ENCODE measurements at regions not wholly inside any gene's neighbourhood (a gene's known extent, or its start where the extent isn't known, plus 50 kb on each side); places are given as distances from the start of the nearest gene placed in this dataset.

DNA sequence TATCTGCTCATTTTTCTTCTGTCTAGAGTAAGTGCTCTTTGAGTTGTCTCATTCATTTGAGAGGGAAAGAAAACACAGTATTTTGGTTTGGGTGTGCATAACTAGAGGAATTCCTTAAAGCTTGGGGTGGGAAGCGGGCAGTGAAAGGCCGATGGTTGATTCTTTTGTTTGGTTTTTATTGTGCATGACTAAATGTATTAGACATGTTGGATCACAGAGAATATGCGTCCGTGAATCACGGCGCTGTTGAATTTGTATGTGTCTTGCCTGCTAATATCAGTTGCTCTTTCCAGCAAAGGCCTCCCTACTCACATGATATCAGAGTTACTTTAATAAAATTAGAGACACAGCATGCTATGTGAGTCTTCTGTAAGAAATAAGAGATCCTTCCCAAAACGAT lies 180.0 kb downstream of the CHD9NB start:
- DNase-seq = no peak

DNA sequence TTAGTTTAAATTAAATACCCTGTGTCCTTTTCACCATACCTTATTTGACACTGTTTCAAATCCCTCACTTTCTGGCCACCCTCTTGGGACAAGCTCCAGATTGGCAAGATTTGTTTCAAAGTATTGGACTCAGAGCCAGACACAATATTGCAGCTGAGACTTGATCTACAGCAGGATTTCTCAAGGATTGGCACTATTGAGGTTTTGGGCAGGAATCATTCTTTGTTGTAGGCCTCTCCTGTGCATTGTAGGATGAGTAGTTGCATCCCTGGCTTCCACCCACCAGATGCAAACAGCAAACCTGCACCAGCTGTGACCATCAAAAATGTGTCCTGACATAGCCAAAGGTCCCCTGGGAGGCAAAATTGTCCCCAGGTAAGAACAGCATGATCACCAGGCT lies 181.2 kb downstream of the CHD9NB start:
- no peak for DNase-seq

DNA sequence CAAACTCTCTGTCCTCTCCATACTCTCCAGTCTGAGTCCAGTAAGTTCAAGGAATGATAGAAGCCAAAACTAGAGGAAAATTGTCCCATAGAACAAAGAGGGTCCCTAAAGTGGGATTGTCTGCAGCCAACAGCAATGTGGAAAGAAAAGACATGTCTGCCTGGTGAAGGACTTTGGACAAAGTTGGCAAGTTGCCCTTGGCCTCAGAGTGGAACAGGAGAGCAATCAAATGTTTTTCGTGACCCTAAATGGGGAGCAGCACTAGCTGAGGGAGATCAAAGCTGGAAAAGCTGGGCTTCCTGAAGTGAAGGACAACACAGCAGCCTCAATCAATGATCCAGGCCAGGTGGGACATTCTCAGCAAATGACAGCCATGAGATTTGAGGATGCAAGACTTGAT lies 183.5 kb downstream of the CHD9NB start:
- no peak for DNase-seq

DNA sequence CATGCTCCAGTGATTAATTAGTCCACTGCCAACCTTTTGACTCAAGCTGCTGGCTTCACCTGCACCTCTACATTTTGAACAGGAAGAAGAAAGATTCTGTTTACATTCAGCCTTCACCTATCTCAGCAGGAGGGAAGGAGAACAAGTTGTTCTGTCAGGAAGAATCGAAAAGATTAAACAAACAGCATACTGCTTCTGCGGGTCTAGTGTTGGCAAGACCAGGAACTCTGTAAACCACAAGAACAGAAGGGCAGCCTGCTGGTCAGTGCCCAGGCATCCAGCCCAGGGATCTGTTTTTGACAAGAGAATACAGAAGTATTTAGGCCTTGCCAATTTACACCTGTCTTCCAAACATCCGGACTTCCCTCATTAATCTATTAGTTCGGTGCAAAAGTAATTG lies 189.7 kb downstream of the CHD9NB start:
- no peak for DNase-seq

DNA sequence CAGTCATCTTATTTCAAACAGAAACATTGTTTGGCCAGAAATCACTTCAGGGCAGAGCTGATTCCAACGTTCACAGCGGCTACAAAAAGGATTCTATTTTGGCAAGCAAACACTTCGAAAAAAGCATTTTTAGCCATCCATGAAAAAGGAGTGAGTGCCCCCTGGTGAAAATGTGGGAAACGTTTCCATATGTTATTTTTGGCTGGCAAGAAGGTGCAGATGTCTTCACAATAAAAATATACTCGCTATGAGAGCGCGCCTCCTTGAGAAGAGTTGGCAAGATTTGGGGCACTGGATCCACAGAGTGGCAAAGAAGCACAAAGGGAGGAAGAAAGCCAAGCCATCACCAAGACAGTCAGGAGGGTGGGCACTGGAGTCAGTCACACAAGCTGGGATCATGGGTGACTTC lies 191.1 kb downstream of the CHD9NB start:
- no peak for DNase-seq

DNA sequence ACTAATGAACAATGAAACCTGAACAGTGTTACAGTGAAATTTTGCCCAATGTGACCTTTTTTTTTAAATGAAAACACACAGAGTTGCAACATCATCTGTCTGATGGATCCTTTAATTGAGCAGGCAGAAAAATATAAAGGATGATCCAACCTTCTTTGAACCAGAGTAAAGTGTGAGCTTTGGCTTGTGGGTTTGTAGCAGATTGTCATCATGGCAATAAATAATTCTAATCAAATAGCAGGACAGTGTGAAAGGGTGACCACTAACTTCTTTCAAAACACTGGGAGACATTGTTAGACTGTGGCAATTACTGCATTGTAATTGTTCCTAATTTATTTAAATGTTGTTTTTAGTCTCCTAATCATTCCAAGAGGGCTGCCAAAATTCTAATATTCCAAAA lies 197.2 kb downstream of the CHD9NB start:
- no peak for DNase-seq

DNA sequence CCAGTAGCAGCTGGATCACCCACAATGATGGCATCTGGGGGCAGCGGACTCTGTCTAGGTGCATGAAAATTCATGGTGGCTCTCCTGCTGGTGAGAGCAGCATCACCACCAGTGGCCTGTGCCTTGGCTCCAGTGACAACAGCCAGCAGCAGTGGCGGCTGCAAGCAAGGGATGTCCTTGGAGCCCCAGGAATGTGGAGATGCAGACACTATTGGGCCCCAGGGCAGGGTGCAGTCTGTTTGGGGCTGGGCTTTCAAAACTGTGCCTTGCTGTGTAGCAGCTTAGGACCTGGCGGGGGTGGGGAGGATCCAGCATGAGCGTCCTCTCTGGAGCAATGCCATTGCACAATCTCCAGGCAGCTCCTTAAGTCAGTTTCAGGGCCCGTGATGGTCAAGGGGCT lies 199.7 kb downstream of the CHD9NB start:
- no peak for DNase-seq

DNA sequence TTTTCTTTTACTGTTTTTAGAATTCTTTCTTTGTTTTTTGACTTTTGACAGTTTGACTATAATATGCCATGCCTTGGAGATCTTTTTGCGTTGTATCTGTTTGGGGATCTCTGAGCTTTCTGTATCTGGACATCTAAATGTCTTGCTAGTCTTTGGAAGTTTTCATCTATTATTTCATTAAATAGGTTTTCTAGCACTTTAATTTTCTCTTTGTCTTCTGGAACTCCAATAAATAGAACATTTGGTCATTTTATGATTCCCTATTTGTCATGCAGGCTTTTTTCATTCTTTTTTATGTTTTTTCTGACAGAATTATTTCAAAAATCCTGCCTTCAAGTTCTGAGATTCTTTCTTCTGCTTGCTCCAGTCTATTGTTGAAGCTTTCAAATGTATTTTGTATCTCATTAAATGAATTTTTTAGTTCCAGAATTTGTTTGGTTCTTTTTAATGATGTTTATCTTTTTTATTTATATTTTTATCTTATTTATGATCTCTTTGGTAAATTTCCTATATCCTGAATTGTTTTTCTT lies 201.4 kb downstream of the CHD9NB start:
- no peak for DNase-seq

DNA sequence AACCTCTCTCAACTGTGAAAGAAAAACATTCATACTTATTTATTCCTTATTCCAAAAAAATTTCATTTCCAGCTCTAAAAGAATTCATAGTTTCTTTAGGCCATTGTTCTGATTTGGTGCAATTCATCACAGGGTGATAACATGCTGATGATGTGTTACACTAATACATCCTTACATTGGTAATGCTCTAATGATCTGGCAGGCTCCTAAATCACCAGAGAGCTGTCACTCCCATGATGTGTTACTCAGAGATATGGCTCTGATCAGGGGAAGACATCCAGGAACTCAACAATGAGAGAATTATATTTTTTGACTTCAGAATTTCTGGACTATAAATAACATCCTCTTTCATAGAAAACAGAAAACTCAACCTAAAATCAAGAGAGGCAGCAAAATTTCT lies 209.3 kb downstream of the CHD9NB start:
- no peak for DNase-seq

DNA sequence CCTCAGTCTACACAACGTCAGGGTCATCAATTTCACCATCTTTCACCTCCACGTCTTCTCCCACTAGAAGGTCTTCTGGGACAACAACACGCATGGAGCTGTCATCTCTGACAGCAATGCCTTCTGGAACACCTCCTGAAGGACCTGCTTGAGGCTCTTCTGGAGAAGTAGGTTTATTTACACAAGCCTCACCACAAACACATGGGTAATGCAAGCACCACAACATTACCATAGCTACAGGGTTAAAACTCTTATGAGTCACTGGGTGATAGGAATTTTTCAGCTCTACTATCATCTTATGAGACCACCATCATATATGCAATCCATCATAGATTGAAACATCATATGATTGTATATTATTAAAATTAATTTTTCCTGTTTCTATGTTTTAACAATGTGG lies 215.4 kb downstream of the CHD9NB start:
- no peak for DNase-seq

DNA sequence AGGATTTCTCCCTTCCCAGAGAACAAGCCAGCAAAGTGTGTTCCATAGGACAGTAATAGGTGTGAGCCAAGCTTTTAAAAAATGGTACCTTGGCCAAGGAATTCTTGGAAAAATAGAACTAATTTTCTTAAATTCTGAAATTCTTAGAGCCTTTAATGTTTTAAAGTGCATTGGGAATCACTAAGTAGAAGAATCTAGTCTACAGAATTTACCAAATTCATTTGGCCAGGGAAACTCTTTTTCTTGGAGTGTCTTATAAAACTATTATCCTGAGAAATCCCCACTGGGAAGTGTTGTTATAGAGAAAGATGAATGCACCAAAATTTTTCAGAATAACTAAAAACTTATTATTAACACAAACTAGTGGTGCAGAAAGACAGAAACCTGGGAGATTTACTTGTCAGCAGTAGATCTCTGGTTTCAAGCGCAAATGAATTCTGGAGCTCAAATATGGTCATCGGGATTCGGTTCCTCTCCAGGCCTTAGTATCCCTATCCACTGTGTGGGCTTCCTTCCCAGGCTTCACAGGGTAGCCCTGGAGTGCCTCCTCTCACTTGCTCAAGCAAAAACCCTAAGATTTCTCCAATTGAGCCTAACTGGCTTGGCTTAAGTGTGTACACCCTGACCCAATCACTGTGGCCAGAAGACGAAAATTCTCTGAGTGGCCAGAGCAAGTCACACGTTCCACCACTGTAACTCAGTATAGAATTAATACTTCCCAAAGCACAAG lies 217.8 kb downstream of the CHD9NB start:
- no peak for DNase-seq

DNA sequence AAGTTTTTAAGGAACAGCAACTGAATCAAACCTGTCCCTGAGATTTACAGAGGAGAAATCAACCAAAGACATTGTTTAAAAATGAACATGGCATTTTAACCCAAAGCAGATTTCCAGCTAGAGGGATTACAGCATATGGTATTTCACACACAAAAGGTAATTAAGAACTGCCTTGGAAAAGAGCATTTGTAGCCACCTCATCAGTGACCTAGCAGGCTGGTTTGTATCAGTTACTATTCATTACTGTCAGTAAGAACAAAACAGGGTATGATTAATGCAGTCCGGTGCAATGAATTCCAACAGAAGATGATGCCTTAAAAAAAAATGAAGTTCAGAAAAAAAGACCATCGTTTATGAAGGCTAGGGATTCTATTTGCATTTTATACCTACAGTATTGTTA lies 219.9 kb downstream of the CHD9NB start:
- no peak for DNase-seq

DNA sequence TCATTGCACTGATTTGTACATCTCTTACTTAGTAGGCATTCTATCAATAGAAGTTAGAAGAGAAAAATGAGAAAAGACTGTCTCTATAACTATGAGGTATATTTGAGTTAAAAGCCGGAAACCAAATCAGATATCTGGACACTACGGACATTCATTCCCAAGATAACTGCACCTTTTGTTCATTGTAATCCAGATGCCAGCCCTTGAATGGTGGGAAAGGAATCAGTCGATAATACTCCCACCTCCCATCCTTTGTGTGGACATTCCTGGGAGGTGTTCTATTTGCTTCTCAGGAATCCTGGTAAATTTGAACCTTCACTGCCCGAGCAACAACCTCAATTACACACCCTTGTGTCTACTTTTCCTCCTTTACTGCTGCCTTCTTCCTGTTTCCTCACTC lies 225.2 kb downstream of the CHD9NB start:
- no peak for DNase-seq

DNA sequence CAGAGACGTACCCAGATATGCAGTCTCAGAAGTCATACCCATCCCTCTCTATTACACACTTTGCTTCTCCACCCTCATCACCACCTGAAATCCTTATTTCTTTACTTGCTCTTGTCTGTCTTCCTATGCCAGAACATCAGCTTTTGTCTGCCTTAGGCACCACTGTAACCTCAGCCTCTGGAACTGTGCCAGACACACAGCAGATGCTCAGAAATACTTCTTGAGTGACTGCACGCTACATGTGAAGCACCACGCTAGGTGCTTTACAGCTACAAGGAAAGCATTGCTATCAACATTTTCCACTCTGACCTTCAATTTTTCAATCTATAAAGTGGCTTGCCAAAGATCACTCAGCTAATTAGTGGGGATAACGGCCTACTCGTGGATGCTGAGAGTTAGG lies 226.8 kb downstream of the CHD9NB start:
- DNase-seq = no peak

DNA sequence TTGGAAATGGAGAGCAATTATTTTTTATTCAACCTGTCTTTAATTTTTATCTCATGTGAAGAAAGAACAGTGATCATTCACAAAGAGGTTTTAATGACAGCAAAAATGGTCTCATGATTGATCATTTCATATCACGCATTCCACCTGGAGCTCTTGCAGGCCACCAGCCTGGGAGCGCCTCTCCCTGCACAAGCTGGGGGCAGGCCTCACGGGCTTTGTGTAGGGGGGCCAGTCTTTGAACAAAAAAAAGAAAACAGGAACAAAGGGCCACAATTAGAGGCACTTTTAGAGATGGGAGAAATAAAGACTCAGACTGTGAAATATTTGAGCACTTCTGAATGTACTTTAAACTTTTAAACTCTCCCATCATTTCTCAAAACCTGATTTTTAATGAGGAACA lies 232.9 kb downstream of the CHD9NB start:
- DNase-seq = no peak

DNA sequence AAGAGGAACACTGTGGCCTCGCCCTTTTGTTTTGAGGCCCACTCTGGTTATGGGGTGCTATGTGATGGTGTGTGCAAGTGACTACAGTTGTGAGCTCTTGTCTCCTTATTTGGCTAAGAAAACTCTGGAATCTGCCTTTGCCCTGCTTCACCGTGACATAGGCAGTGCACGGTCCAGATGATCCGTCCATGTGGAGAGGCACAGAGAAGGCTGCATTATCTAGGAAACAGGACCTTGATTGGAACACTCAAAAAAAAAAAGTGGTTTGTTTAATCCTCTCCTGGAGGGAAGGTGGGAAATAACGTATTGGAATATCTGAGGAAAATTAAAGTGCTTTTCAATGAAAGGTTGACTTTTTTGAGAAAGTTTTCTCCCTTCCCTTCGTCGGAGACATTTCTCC lies 233.3 kb downstream of the CHD9NB start:
- no peak for DNase-seq

DNA sequence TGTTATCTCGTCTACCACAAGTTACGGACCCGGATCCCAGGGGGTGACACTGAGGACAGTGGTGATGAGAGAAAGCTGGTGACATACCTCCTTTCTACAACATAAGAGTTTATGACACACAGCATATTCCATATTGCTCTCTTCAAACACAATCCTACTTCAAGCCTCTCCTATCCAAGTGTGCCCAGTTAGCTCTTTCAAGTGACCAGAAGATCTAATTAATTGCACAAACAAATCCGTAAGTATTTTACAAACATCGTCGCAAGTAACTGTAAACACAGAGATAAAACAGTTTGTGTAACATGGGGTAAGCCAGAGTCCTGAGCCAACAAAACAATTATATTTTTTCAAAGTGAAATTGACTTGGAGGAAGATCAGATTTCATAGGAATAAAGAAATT lies 235.0 kb downstream of the CHD9NB start:
- no peak for DNase-seq

DNA sequence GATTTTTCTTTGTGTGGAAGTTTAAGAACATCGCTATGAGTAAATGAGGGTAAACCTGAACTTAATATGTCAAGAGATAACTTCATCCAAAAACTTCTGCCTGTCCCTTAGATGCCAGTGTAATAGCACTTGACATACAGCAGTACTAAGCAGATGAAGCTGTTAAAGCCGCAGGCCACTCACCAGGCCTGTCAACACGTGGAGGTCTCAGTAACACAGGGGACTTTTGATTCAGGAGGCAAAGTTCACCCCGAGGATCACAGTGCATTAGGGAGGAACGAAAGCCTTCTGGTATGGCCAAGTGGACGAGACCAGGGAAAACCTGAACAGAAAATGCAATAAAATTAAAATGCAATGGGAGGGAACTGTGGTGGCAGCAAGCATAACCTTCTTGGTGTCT lies 235.7 kb downstream of the CHD9NB start:
- no peak for DNase-seq

DNA sequence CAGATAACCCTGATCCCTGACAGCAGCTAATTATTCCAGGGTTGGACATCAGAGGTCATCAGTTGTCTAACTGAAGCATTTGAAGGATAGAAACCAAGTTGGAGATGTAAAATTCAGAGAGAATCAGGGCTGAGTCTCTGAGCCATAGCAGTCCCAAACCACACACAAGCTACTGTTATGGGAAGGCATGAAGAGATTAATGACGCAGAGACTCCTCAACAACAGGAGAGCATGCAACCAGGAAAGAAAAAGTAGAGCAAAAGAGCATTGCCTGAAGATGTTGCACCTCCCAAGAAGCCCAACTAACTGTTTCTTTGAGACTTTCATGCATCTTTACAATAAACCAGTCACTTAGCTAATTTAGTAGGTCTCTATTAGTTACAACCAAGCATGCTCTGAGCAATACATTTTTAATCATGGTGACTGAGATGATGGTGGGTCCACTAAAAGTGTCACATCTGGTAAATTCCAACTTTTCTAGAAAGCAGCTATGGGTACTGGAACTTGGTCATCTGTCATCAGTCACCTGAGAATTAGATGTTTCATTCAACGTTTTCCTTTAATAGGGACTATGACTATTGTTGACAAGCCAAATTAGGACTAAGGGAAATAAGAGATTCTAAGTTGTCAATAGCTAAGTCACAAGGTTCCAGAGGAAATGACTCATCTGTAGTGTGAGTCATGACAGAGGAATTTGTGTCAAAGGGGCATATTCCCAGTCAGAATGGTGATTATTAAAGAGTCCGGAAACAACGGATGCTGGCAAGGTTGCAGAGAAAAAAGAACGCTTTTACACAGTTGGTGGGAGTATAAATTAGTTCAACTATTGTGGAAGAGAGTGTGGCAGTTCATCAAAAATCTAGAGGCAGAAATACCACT lies 239.8 kb downstream of the CHD9NB start:
- no peak for DNase-seq

DNA sequence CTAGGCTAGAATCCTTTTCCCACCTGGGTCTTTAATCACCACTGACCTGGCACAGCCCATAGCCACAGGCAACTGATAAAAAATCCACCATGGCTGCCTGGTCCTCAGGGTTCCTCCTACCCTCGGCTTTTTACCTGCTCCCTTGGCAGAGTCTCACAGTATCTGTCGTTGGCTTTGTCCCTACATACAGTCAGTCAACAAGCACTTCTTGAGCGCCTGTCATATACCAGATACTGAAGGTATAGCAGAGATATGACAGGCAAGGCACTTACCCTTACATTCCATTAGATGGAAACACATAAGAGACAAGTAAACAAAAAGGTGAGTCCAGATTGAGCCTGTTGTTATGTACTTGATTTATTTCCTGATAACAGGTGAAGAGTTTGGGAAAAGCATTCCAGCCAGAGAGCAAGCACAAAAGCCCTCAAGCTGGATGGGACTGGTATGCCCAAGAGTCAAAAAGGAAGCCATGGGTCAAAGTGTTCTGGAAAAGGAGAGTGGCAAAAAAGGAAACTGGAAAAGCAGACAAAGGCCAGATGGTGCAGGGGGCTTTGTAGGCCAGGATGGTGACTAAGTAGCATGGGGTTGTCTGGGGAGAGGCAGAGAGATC lies 247.0 kb downstream of the CHD9NB start:
- DNase-seq = no peak

DNA sequence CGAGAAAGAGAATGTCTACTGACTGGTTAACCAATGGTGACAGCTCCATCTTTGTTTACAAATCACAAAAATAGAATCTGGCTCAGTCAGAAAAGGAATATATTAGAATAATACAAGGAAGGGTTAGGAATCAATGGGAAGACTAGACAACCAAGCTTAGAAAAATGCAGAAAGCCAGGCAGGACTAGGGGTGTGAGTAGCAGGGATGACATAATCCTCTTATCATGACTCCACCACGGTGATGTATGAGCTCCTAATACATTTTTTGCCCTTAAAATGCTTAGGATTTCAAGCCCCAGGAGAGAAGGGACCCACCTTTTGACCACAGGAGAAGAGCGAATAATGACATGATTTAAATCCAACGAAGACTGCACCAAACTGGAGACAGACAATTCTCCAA lies 252.3 kb downstream of the CHD9NB start:
- DNase-seq = no peak

DNA sequence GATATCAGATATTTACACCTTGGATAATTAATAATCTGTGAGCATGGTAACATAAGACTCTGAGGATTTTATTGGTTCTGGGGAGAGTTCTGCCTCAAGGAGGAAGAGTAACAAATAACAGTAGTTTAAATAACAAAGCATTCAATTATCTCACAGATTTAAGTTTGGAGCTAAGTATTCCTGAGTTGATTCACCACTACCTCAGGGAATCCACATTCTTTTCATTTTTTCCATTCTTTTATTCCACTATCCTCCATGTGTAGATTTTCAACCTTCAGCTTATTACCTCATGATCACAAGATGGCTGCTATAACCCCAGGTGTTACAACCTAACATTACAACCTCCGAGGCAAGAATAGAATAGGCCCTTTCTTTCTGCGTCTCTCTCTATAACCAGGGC lies 252.2 kb upstream of the TOX3 start:
- DNase-seq = no peak

DNA sequence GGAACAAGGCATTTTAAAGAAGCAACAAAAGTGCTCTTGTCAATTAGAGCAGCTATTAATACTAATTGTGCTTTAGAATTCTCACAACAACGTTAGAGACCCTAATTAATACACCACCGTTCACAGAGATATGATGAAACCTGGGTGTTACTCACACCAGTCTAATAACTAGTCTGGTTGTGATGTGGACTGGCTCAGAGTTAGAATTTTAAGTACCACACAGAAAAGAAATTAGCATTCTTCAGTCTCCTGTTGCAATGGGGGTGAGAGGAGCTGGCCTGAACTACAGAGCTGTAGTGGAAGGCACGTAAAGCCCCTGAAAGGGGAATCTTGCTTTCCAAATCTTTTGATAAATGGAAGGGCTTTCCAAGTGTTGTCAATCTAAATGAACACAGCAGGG lies 240.8 kb upstream of the TOX3 start:
- DNase-seq = no peak

DNA sequence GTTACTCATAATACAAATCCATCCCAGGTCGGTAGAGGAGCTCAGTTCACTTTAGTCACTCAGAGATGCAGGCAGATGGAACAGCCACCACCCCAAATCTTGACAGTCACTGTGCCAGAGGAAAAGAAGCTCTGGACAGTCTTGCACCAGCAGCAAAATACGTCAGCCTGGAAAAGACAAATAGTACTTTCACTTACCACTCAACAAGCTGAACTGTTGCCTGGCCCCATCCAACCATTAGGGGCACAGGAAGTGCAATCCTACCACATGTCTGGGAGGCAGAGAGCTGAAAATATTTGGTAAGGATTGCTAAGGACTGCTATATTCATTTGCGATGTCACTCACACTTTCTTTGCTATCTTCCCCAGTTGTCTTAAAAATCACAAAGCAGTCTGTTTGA lies 239.1 kb upstream of the TOX3 start:
- no peak for DNase-seq
